GM21825 (cell line): ENCODE measurements at regions not wholly inside any gene's neighbourhood (a gene's known extent, or its start where the extent isn't known, plus 50 kb on each side); places are given as distances from the start of the nearest gene placed in this dataset.
A peak's percentile ranks its signal among the peaks of the same experiment; 100 is the strongest.
"Not testable (repeated sequence)": the region's sequence is repeated elsewhere in the genome, so short reads cannot be mapped to it uniquely, and the experiment has no call there.

Experiments
- ATAC-seq: cut with Tn5 transposase; IDR thresholded peaks from one replicate; pipeline ENCODE4 v1.9.1; 2021; ENCODE audit warnings: mild to moderate bottlenecking, moderate library complexity; ENCODE audit not compliant: unreplicated experiment

GRCh38 chr5:157962686-157963085 lies 103.7 kb upstream of the CLINT1 start:
- ATAC-seq, result not testable (repeated sequence)

- ATAC-seq, result no peak
Measured at GRCh38 chr5:157961896-157962590, 103.1 kb upstream of the CLINT1 start.

DNA sequence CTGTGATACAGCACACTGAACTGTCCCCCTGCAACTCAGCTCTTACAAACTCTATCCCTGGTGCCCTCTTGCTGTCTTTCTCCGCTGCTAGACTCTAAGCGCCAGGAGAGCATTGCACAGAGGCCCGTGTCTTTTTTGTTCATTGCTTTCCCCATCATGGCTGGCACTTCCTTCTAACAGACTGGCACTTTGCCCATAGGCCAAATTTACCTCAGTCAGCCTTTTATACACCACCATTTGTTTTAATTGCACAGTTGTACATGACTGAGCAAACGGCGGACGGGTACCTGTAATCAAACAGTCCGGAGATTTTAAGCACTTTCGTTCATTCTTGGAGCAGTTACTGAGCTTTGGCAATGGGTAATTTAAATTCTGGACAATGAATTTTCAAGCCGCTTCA lies 102.2 kb upstream of the CLINT1 start:
- ATAC-seq, result no peak

DNA sequence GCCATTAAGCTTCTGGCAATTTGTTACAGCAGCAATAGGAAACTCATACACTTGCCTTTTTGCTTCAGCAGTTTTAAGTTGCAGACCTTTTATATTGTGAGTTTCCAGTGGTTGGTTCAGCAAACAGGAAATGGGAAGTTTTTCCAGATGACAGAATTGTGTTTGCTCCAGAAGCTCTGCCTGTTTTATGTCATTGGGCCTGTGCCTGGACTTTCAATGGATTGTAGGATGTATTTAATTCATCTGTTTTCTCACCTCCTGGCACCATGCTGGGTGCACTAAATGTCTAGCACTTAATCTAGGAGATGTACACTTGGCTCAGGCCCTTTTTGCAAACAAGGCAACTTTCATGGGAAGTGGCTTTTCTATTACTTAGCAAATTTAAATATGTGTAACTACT lies 100.4 kb upstream of the CLINT1 start:
- ATAC-seq, result no peak

GRCh38 chr5:157956271-157956885 lies 97.4 kb upstream of the CLINT1 start:
- ATAC-seq, result no peak

- ATAC-seq, result no peak
Measured at GRCh38 chr5:157955541-157956172, 96.7 kb upstream of the CLINT1 start.

GRCh38 chr5:157952374-157952685 lies 93.4 kb upstream of the CLINT1 start:
- no peak for ATAC-seq

GRCh38 chr5:157951673-157952373 lies 92.9 kb upstream of the CLINT1 start:
- no peak for ATAC-seq

DNA sequence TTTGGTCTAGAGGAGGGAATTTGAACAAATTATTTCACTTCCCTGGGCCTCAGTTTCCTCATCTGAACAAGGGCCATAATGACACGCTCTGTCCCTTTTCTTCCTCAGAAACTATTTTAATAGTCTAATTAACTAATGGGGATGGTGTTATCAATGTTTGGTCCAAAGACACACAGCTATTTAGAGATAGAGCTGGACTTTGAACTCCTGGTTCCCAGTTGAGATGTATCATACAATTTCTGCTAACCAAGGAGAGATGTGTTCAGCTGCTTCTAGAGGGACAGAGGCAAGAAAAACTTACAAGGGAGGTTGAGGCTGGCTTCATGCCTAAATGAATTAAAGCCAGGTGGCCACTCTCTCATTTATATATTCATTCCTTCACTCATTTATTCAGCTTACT lies 90.6 kb upstream of the CLINT1 start:
- no peak for ATAC-seq

DNA sequence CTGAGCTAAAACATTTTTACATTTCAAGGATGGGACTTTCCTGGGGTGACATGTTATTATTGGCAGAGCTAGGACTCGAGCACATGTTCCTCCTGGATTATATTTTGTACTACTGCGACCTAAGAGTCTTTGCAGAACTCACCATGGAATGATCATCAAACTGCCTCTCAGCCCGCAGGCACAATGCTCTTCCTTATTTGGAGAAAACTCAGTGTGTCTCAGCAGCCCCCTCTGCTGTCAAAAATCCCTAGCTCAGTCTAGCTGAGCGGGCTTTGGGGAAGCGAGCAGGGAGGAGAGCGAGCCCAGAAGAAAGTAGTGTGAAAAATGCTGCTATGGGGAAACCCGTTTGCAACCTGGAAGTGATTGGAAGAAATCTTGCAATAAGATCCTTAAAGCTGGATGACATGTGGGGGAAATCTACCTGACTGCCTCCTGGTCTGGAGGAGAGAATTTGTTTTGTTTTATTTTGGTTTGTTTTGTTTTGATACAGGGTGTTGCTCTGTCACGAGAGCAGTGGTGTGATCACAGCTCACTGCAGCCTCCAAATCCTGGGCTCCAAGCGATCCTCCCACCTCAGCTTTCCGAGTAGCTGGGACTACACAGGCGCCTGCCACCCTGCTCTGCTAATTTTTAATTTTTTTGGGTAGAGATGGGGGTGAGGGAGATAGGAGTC lies 89.9 kb upstream of the CLINT1 start:
- peak; percentile 99 for ATAC-seq

DNA sequence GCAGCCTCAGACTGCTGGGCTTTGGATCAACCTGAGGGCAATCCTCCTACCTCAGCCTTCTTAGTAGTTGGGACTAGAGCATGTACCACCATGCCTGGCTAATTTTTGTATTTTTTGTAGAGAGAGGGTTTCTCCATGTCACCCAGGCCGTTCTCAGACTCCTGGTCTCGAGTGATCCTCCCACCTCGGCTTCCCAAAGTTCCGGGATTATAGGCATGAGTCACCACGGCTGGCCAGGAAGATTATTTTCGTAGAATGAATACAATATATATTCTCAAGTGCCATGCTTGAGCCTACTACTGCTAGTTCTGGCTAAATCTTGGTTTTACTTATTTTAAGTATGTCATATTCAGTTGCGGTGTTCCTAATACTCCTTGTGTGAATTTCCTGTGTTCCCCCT lies 88.2 kb upstream of the CLINT1 start:
- ATAC-seq, result no peak

GRCh38 chr5:157945822-157946221 lies 86.9 kb upstream of the CLINT1 start:
- not testable (repeated sequence) for ATAC-seq

GRCh38 chr5:157944938-157945337 lies 86.0 kb upstream of the CLINT1 start:
- ATAC-seq, result no peak

- ATAC-seq, result no peak
Measured at GRCh38 chr5:157944077-157944633, 85.2 kb upstream of the CLINT1 start.

GRCh38 chr5:157942595-157942994 lies 83.7 kb upstream of the CLINT1 start:
- no peak for ATAC-seq

GRCh38 chr5:157941616-157942015 lies 82.7 kb upstream of the CLINT1 start:
- ATAC-seq, result no peak

- ATAC-seq, result not testable (repeated sequence)
Measured at GRCh38 chr5:157938101-157938500, 79.2 kb upstream of the CLINT1 start.

- ATAC-seq, result not testable (repeated sequence)
Measured at GRCh38 chr5:157936776-157937501, 78.0 kb upstream of the CLINT1 start.

DNA sequence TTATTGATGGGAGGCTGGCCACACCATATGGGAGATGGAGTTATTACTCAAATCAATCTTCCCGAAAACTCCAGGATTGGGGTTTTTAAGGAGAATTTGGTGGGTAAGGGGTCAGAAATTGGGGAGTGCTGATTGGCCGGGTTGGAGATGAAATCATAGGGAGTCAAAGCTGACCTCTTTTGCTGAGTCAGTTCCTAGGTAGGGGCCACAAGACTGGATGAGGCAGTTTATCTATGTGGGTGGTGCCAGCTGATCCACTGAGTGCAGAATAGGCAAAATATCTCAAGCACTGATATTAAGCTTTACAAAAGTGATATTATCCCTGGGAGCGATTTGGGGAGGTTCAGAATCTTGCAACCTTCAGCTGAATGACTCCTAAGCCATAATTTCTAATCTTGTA lies 75.7 kb upstream of the CLINT1 start:
- ATAC-seq, result no peak

DNA sequence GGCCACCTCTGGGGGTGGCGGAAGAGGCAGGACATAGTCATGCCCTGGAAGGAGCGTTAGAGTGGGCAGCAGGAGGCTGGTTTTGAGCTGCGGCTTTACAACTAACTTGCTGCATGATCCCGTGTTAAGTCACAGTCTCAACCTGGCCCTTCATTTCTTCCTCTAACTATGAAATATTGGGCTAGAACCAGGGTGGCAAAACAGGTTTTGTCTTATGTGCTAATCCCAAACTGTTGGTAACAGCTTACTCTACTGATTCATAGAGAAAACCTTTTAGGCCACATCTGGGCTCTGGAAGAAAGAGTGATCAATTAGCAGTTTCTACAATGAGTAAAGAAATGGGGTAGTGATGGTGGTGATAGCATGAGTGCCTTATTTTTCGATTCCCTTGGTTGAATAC lies 74.1 kb upstream of the CLINT1 start:
- no peak for ATAC-seq
